GM23338 (cell line): ENCODE measurements at regions not wholly inside any gene's neighbourhood (a gene's known extent, or its start where the extent isn't known, plus 50 kb on each side); places are given as distances from the start of the nearest gene placed in this dataset.

Experiments
- CREB1 ChIP-seq: fragments of 250-450 bp; sonication (Bioruptor Pico); IDR thresholded peaks from 2 replicates; pipeline ENCODE4 v1.5.0; 2020; ENCODE audit warnings: low read depth, mild to moderate bottlenecking, moderate library complexity
- ETS1 ChIP-seq: IDR thresholded peaks from 2 replicates; pipeline ENCODE4 v1.6.1; 2016; ENCODE audit warnings: antibody characterized with exemption
- EZH2phosphoT487 ChIP-seq: fragments of 200-600 bp; sonication (generic); IDR thresholded peaks from one replicate; pipeline ENCODE4 v1.8.1; 2018; ENCODE audit warnings: antibody characterized with exemption; ENCODE audit not compliant: unreplicated experiment
- JUNB ChIP-seq: IDR thresholded peaks from one replicate; pipeline ENCODE4 v1.6.1; 2016; ENCODE audit warnings: antibody characterized with exemption; ENCODE audit not compliant: unreplicated experiment
- NANOG ChIP-seq: IDR thresholded peaks from 2 replicates; pipeline ENCODE4 v1.6.1; 2016; ENCODE audit warnings: antibody characterized with exemption, borderline replicate concordance
- POLR2AphosphoS5 ChIP-seq: IDR thresholded peaks from 2 replicates; pipeline ENCODE4 v1.6.1; 2016; ENCODE audit warnings: antibody characterized with exemption, low read depth
- REST ChIP-seq: IDR thresholded peaks from one replicate; pipeline ENCODE4 v1.6.1; 2018; ENCODE audit warnings: antibody characterized with exemption; ENCODE audit not compliant: unreplicated experiment
- STAT1 ChIP-seq: IDR thresholded peaks from one replicate; pipeline ENCODE4 v1.6.1; 2016; ENCODE audit warnings: antibody characterized with exemption; ENCODE audit not compliant: unreplicated experiment
- ZNF331 ChIP-seq: fragments of 250-450 bp; sonication (Bioruptor Pico); IDR thresholded peaks from 2 replicates; pipeline ENCODE4 v1.5.0; 2020; ENCODE audit warnings: low read depth, mild to moderate bottlenecking, moderate library complexity
- ZNF462 ChIP-seq: fragments of 250-450 bp; sonication (Bioruptor Pico); IDR thresholded peaks from 2 replicates; pipeline ENCODE4 v1.5.0; 2020; ENCODE audit warnings: mild to moderate bottlenecking, moderate library complexity

GRCh38 chr3:73765878-73766545 lies 141.3 kb upstream of the PDZRN3 start (continued):
- no peak for TF ChIP-seq ZNF462 (CRISPR knock-in tag)
- no peak for TF ChIP-seq REST
- TF ChIP-seq CREB1 (CRISPR knock-in tag), result no peak
- no peak for TF ChIP-seq EZH2phosphoT487
- TF ChIP-seq JUNB, result no peak
- TF ChIP-seq ZNF331 (CRISPR knock-in tag), result no peak
- no peak for TF ChIP-seq STAT1
- no peak for TF ChIP-seq ETS1
- no peak for TF ChIP-seq NANOG
- no peak for TF ChIP-seq POLR2AphosphoS5
